ENCODE measurements at regions not wholly inside any gene's neighbourhood (a gene's known extent, or its start where the extent isn't known, plus 50 kb on each side); places are given as distances from the start of the nearest gene placed in this dataset.

- no peaks in the 10 kb centered on the region for H3K4me1 Mint-ChIP-seq (ENCODE audit: unreplicated experiment)
- H3K4me3 Mint-ChIP-seq (ENCODE audit: unreplicated experiment), result no peak overlapping the region
- H3K9me3 Mint-ChIP-seq (ENCODE audit: unreplicated experiment), result no peaks in the 10 kb centered on the region
- H3K36me3 Mint-ChIP-seq (ENCODE audit: unreplicated experiment), result no peaks in the 10 kb centered on the region
- TF ChIP-seq CTCF (IDR thresholded peaks at IDR 0.05), result no peak
- H3K27ac Mint-ChIP-seq (ENCODE audit: unreplicated experiment), result no peak overlapping the region
- no peak for DNase-seq (ENCODE audit: extremely low spot score, unreplicated experiment)
- no peaks in the 10 kb centered on the region for H3K27me3 Mint-ChIP-seq (ENCODE audit: unreplicated experiment)
These were observed 585.1 kb downstream of the DNAH5 start for GRCh38 chr5:13359344-13359743.

- no peaks in the 10 kb centered on the region for H3K27me3 Mint-ChIP-seq (ENCODE audit: unreplicated experiment)
- no peaks in the 10 kb centered on the region for H3K9me3 Mint-ChIP-seq (ENCODE audit: unreplicated experiment)
- no peak for TF ChIP-seq CTCF (IDR thresholded peaks at IDR 0.05)
- no peaks in the 10 kb centered on the region for H3K36me3 Mint-ChIP-seq (ENCODE audit: unreplicated experiment)
- H3K27ac Mint-ChIP-seq (ENCODE audit: unreplicated experiment), result no peak overlapping the region
- no peak for DNase-seq (ENCODE audit: extremely low spot score, unreplicated experiment)
- H3K4me1 Mint-ChIP-seq (ENCODE audit: unreplicated experiment), result no peaks in the 10 kb centered on the region
- H3K4me3 Mint-ChIP-seq (ENCODE audit: unreplicated experiment), result no peak overlapping the region
These were observed 586.1 kb downstream of the DNAH5 start for GRCh38 chr5:13358342-13358741.

- Mint-ChIP-seq H3K27me3 (ENCODE audit: unreplicated experiment) (no peaks in the 10 kb centered on the region), H3K9me3 (ENCODE audit: unreplicated experiment) (no peaks in the 10 kb centered on the region), H3K36me3 (ENCODE audit: unreplicated experiment) (no peaks in the 10 kb centered on the region), H3K4me3 (ENCODE audit: unreplicated experiment) (no peak overlapping the region), H3K27ac (ENCODE audit: unreplicated experiment) (no peak overlapping the region), H3K4me1 (ENCODE audit: unreplicated experiment) (no peaks in the 10 kb centered on the region)
- no peak for TF ChIP-seq CTCF (IDR thresholded peaks at IDR 0.05)
- no peak for DNase-seq (ENCODE audit: extremely low spot score, unreplicated experiment)
These were observed 586.6 kb downstream of the DNAH5 start for GRCh38 chr5:13357929-13358328.

GRCh38 chr5:13356226-13356625 lies 588.3 kb downstream of the DNAH5 start:
- no peak for TF ChIP-seq CTCF (IDR thresholded peaks at IDR 0.05)
- Mint-ChIP-seq H3K9me3 (ENCODE audit: unreplicated experiment) (no peaks in the 10 kb centered on the region), H3K4me1 (ENCODE audit: unreplicated experiment) (no peaks in the 10 kb centered on the region), H3K27me3 (ENCODE audit: unreplicated experiment) (no peaks in the 10 kb centered on the region), H3K4me3 (ENCODE audit: unreplicated experiment) (no peak overlapping the region), H3K36me3 (ENCODE audit: unreplicated experiment) (no peaks in the 10 kb centered on the region), H3K27ac (ENCODE audit: unreplicated experiment) (no peak overlapping the region)
- DNase-seq (ENCODE audit: extremely low spot score, unreplicated experiment), result no peak

- Mint-ChIP-seq H3K27me3 (ENCODE audit: unreplicated experiment) (no peaks in the 10 kb centered on the region), H3K4me1 (ENCODE audit: unreplicated experiment) (no peaks in the 10 kb centered on the region), H3K9me3 (ENCODE audit: unreplicated experiment) (no peaks in the 10 kb centered on the region), H3K4me3 (ENCODE audit: unreplicated experiment) (no peak overlapping the region), H3K36me3 (ENCODE audit: unreplicated experiment) (no peaks in the 10 kb centered on the region), H3K27ac (ENCODE audit: unreplicated experiment) (no peak overlapping the region)
- no peak for DNase-seq (ENCODE audit: extremely low spot score, unreplicated experiment)
- no peak for TF ChIP-seq CTCF (IDR thresholded peaks at IDR 0.05)
These were observed 589.9 kb downstream of the DNAH5 start for GRCh38 chr5:13354611-13355010.
